ENCODE measurements at regions not wholly inside any gene's neighbourhood (a gene's known extent, or its start where the extent isn't known, plus 50 kb on each side); places are given as distances from the start of the nearest gene placed in this dataset.

GRCh38 chr5:103466495-103466894, 96.1 kb downstream of the NUDT12 start:
- no peak for TF ChIP-seq CTCF (IDR thresholded peaks at IDR 0.05; ENCODE audit: control extremely low read depth, extremely low read depth, low read depth, missing control alignments)
- no peak for DNase-seq (ENCODE audit: extremely low spot score)
- ChIA-PET POLR2A (no interaction called here), CTCF (interaction anchor here (0.8 to 3.6 kb wide), 5 partner anchors 9 to 242 kb away, joined by 3 to 24 read pairs (median 4); no protein-coding TSS in a partner anchor)

GRCh38 chr5:103465891-103466290, 96.7 kb downstream of the NUDT12 start:
- no peak for DNase-seq (ENCODE audit: extremely low spot score)
- TF ChIP-seq CTCF (IDR thresholded peaks at IDR 0.05; ENCODE audit: control extremely low read depth, extremely low read depth, low read depth, missing control alignments): no peak
- ChIA-PET CTCF (interaction anchor here (0.8 to 3.6 kb wide), 5 partner anchors 8 to 241 kb away, joined by 3 to 24 read pairs (median 4); no protein-coding TSS in a partner anchor), POLR2A (no interaction called here)

- no peak for DNase-seq (ENCODE audit: extremely low spot score)
- ChIA-PET POLR2A (no interaction called here), CTCF (interaction anchor here (2.3 to 3.6 kb wide), 2 partner anchors 11 to 232 kb away, joined by 9 to 24 read pairs; no protein-coding TSS in a partner anchor)
- no peak for TF ChIP-seq CTCF (IDR thresholded peaks at IDR 0.05; ENCODE audit: control extremely low read depth, extremely low read depth, low read depth, missing control alignments)
Measured at GRCh38 chr5:103464835-103465484, 97.6 kb downstream of the NUDT12 start.

GRCh38 chr5:103463261-103463660, 99.3 kb downstream of the NUDT12 start:
- POLR2A ChIA-PET: no interaction called here
- no peak for TF ChIP-seq CTCF (IDR thresholded peaks at IDR 0.05; ENCODE audit: control extremely low read depth, extremely low read depth, low read depth, missing control alignments)
- DNase-seq (ENCODE audit: extremely low spot score): no peak
- CTCF ChIA-PET: interaction anchor here (1.6 kb wide), 1 partner anchor 10 kb away, joined by 4 read pairs; no protein-coding TSS in a partner anchor

GRCh38 chr5:103461243-103461642, 101.3 kb downstream of the NUDT12 start:
- DNase-seq (ENCODE audit: extremely low spot score): no peak
- TF ChIP-seq CTCF (IDR thresholded peaks at IDR 0.05; ENCODE audit: control extremely low read depth, extremely low read depth, low read depth, missing control alignments): no peak
- ChIA-PET CTCF (interaction anchor here (1.3 to 1.4 kb wide), 2 partner anchors 16 to 237 kb away, joined by 4 to 5 read pairs; no protein-coding TSS in a partner anchor), POLR2A (no interaction called here)

- ChIA-PET POLR2A (no interaction called here), CTCF (interaction anchor here (1.1 to 1.9 kb wide), 4 partner anchors 13 to 319 kb away, joined by 3 to 8 read pairs (median 4); no protein-coding TSS in a partner anchor)
- no peak for DNase-seq (ENCODE audit: extremely low spot score)
- TF ChIP-seq CTCF (IDR thresholded peaks at IDR 0.05; ENCODE audit: control extremely low read depth, extremely low read depth, low read depth, missing control alignments): no peak
Measured at GRCh38 chr5:103458497-103459040, 104.0 kb downstream of the NUDT12 start.
